ENCODE measurements at regions not wholly inside any gene's neighbourhood (a gene's known extent, or its start where the extent isn't known, plus 50 kb on each side); places are given as distances from the start of the nearest gene placed in this dataset.

DNA sequence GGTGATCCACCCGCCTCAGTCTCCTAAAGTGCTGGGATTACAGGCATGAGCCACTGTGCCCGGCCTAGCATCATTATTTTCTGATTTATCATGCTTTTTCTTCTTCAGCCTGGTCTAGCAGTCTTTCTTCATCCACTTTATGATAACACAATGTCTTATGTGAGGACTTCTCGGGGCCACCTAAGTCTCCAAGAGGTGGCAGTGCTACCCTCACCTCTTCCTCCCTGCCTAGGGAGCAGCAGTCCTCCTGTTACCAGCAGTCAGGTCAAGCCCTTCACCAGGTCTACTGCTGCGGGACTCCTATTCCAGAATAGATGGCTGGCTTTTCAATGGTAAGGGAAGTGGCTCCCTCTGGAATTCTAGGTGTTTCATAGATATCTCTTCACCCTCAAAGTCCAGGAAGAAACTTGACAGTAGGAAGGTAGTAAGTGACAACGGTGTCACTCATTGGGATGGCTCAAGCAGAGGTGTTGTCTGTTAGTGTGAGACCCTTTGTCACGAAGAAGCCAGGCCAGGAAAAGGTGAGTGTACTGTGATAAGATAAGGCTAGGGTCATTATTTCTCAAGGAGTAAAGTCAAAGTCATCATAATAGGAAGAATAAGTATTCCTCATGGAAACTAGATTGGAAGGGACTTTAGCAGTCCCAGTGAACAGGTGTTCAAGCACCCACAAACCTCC lies 164.0 kb downstream of the KLF5 start:
- H3K27ac ChIP-seq (ENCODE audit: low read length): no peak overlapping the region
- H3K27me3 ChIP-seq (ENCODE audit: control insufficient read depth, insufficient read depth, low read length): no peaks in the 10 kb centered on the region
- in situ Hi-C loops (cut with HindIII; ENCODE audit: low pct_unique_long_range_greater_than_20kb, low sequenced_read_pairs): no loop called here
- no peaks in the 10 kb centered on the region for H3K36me3 ChIP-seq (ENCODE audit: control insufficient read depth, insufficient read depth, low read length)
- ATAC-seq (no peak), DNase-seq (ENCODE audit: low read depth, low spot score) (no peak)
- CTCF ChIA-PET: no interaction called here
- no peak for TF ChIP-seq CTCF (IDR thresholded peaks at IDR 0.05)
- TF ChIP-seq POLR2AphosphoS5 (IDR thresholded peaks at IDR 0.05; ENCODE audit: low read depth, low read length): no peak
- no peak for TF ChIP-seq REST (IDR thresholded peaks at IDR 0.05; ENCODE audit: insufficient read depth in 1 of 2, low read depth in 2 of 2, low read length in 1 of 2)
- TF ChIP-seq TCF7L2 (IDR thresholded peaks at IDR 0.05; ENCODE audit: low read depth, low read length): no peak
- TF ChIP-seq SIN3A (IDR thresholded peaks at IDR 0.05; ENCODE audit: borderline replicate concordance, insufficient read depth, low read depth, low read length): no peak
- no peaks in the 10 kb centered on the region for H3K4me1 ChIP-seq (ENCODE audit: control insufficient read depth, insufficient read depth, low read length)
- POLR2A ChIA-PET: no interaction called here
- BruUV-seq (replicated peaks): no TSS peak
- H3K4me3 ChIP-seq (ENCODE audit: low read depth in 2 of 2, low read length in 2 of 2): no peak overlapping the region
- intact Hi-C loops (cut with micrococcal nuclease; ENCODE audit: unreplicated experiment): no loop called here
- H3K9me3 ChIP-seq (ENCODE audit: control insufficient read depth, insufficient read depth, low read depth, low read length): no peaks in the 10 kb centered on the region

DNA sequence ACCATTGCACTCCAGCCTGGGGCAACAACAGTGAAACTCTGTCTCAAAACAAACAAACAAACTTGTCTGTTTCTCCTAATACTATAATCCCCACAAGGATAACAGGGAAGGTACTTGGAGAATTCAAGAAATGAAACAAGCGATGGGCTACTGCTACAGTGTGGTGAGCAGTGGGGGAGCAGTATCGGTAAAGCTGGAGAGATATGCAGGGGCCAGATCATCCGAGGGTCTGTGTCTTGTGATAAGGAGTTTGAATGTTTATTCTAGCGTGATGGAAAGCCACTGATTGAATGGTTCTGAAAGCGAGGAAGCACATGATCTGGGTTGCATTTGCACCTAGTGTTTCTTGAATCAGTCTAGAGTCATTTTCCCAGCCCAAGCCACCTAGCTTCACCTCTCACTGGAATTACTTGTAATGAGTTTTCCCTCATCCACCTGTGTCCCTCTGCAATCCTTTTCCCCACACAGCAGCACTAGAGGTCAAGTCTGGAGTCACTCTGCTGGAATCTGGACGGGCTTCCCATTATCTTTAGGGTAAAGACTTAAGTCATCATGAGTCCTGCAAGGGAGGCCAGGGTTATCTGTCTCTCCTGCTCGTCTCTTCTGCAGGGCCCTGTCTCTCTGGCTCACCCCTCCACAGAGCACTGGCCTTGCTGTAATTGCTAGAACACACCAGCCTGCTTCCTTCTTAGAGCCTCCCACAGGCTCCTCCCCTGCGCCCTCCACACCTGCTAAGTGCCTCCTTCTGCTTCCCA lies 162.3 kb downstream of the KLF5 start:
- DNase-seq (ENCODE audit: low read depth, low spot score) (no peak), ATAC-seq (no peak)
- no peaks in the 10 kb centered on the region for H3K27me3 ChIP-seq (ENCODE audit: control insufficient read depth, insufficient read depth, low read length)
- H3K36me3 ChIP-seq (ENCODE audit: control insufficient read depth, insufficient read depth, low read length): no peaks in the 10 kb centered on the region
- H3K4me1 ChIP-seq (ENCODE audit: control insufficient read depth, insufficient read depth, low read length): no peaks in the 10 kb centered on the region; the same call in 1 of the 2 replicates
- BruUV-seq (replicated peaks): no TSS peak
- no peaks in the 10 kb centered on the region for H3K9me3 ChIP-seq (ENCODE audit: control insufficient read depth, insufficient read depth, low read depth, low read length)
- ChIA-PET CTCF (no interaction called here), POLR2A (no interaction called here)
- H3K27ac ChIP-seq (ENCODE audit: low read length): no peak overlapping the region
- no peak overlapping the region for H3K4me3 ChIP-seq (ENCODE audit: low read depth in 2 of 2, low read length in 2 of 2)
- TF ChIP-seq CTCF (IDR thresholded peaks at IDR 0.05): no peak
- TF ChIP-seq REST (IDR thresholded peaks at IDR 0.05; ENCODE audit: insufficient read depth in 1 of 2, low read depth in 2 of 2, low read length in 1 of 2): no peak
- TF ChIP-seq SIN3A (IDR thresholded peaks at IDR 0.05; ENCODE audit: borderline replicate concordance, insufficient read depth, low read depth, low read length): no peak
- TF ChIP-seq POLR2AphosphoS5 (IDR thresholded peaks at IDR 0.05; ENCODE audit: low read depth, low read length): no peak
- no peak for TF ChIP-seq TCF7L2 (IDR thresholded peaks at IDR 0.05; ENCODE audit: low read depth, low read length)
- in situ Hi-C loops (cut with HindIII; ENCODE audit: low pct_unique_long_range_greater_than_20kb, low sequenced_read_pairs) (no loop called here), intact Hi-C loops (cut with micrococcal nuclease; ENCODE audit: unreplicated experiment) (no loop called here)
